ENCODE measurements at regions not wholly inside any gene's neighbourhood (a gene's known extent, or its start where the extent isn't known, plus 50 kb on each side); places are given as distances from the start of the nearest gene placed in this dataset.
"Not testable (repeated sequence)": the region's sequence is repeated elsewhere in the genome, so short reads cannot be mapped to it uniquely, and the experiment has no call there.

GRCh38 chr15:20302141-20303069 is 239.2 kb downstream of the GOLGA6L6 start:
- DNase-seq (ENCODE audit: low read depth, low spot score); H3K36me3 ChIP-seq (ENCODE audit: control insufficient read depth, insufficient read depth, low read length); H3K4me3 ChIP-seq (ENCODE audit: low read depth in 2 of 2, low read length in 2 of 2); CTCF ChIA-PET; ATAC-seq; intact Hi-C loops (cut with micrococcal nuclease; ENCODE audit: unreplicated experiment); H3K4me1 ChIP-seq (ENCODE audit: control insufficient read depth, insufficient read depth, low read length); H3K27me3 ChIP-seq (ENCODE audit: control insufficient read depth, insufficient read depth, low read length); in situ Hi-C loops (cut with HindIII; ENCODE audit: low pct_unique_long_range_greater_than_20kb, low sequenced_read_pairs); POLR2A ChIA-PET; H3K27ac ChIP-seq (ENCODE audit: low read length); BruUV-seq (replicated peaks); H3K9me3 ChIP-seq (ENCODE audit: control insufficient read depth, insufficient read depth, low read depth, low read length): not testable (repeated sequence)

DNA sequence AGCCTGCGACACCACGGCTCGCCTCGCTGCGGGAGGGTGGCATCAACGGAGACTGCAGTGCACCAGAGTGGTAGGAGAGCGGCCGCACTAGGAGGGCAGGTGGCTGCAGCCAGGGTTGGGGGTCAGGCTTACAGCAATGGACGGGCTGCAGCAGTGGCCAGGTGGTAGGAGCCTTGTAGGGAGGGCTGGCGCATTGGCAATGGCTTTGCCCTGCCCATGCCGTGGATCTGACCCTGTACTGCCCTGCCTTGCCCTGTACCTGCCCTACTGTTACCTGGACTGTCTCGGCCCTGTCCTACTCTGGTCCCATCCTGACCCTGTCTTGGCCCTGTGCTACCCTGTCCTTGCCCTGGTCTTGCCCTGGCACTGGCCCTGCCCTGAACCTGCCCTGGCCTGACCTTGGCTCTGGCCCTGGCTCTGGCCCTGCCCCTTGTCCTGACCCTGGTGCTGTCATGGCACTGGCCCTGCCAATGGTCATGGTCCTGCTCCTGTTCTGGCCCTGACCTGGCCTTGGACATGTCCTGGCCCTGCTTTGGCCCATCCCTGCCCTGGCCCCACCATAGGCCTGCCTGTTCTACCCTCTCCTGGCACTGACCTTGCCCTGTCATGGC is 240.0 kb downstream of the GOLGA6L6 start:
- H3K4me1 ChIP-seq (ENCODE audit: control insufficient read depth, insufficient read depth, low read length); H3K9me3 ChIP-seq (ENCODE audit: control insufficient read depth, insufficient read depth, low read depth, low read length); H3K36me3 ChIP-seq (ENCODE audit: control insufficient read depth, insufficient read depth, low read length); H3K27me3 ChIP-seq (ENCODE audit: control insufficient read depth, insufficient read depth, low read length); CTCF ChIA-PET; H3K27ac ChIP-seq (ENCODE audit: low read length); in situ Hi-C loops (cut with HindIII; ENCODE audit: low pct_unique_long_range_greater_than_20kb, low sequenced_read_pairs); intact Hi-C loops (cut with micrococcal nuclease; ENCODE audit: unreplicated experiment); POLR2A ChIA-PET; ATAC-seq; DNase-seq (ENCODE audit: low read depth, low spot score); BruUV-seq (replicated peaks); H3K4me3 ChIP-seq (ENCODE audit: low read depth in 2 of 2, low read length in 2 of 2): not testable (repeated sequence)

DNA sequence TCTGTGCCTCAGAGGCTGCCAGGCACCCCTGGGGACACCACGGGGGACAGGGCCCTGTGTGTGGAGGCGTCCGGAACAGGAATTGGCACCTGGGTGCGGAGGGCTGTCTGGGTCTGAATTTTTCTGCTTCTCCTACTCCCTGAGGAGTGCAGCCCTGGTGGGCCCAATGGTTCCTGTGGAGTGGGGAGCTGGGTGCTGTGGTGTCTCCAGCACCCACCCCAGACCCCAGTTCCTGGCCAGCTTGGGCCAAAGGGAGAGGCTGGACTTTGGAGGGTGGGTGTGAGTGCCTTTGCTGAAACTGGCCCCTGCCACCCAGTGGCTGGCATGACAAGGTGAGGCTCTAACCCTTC is 240.6 kb downstream of the GOLGA6L6 start:
- H3K27me3 ChIP-seq (ENCODE audit: control insufficient read depth, insufficient read depth, low read length); H3K27ac ChIP-seq (ENCODE audit: low read length); H3K4me3 ChIP-seq (ENCODE audit: low read depth in 2 of 2, low read length in 2 of 2); CTCF ChIA-PET; DNase-seq (ENCODE audit: low read depth, low spot score); ATAC-seq; H3K36me3 ChIP-seq (ENCODE audit: control insufficient read depth, insufficient read depth, low read length); BruUV-seq (replicated peaks); H3K4me1 ChIP-seq (ENCODE audit: control insufficient read depth, insufficient read depth, low read length); intact Hi-C loops (cut with micrococcal nuclease; ENCODE audit: unreplicated experiment); POLR2A ChIA-PET; H3K9me3 ChIP-seq (ENCODE audit: control insufficient read depth, insufficient read depth, low read depth, low read length); in situ Hi-C loops (cut with HindIII; ENCODE audit: low pct_unique_long_range_greater_than_20kb, low sequenced_read_pairs): not testable (repeated sequence)

DNA sequence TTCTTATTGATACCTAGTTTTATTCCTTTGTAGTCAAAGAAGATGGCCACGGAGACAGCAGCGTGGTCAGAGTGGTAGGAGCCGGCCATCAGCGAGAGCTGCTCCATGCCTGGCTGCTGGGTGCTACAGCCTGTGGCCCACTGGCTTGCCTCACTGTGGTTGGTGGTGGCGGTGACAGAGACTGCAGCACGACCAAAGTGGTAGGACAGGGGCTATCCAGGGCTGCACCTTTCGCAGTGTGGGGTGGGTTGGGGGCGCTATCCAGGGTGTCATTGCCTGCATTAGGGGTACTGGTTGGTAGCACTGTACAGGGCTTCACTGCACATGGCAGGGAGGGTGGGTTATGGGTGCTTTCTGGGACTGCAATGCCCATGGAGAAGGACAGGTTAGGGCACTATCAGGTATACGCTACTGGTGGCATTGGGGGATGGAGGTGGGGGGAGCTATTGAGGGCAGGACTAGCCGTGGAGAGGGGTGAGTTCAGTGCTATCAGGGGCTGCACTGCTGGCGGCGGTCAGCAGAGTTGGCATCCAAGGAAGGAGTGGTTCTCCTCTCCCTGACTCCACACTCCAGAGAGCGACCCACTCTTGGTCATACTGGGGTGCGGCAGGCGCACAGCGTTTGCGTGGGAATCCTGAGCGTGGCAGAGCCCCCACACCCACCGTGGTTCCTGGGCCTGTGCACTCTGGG is 241.1 kb downstream of the GOLGA6L6 start:
- H3K27ac ChIP-seq (ENCODE audit: low read length); BruUV-seq (replicated peaks); CTCF ChIA-PET; intact Hi-C loops (cut with micrococcal nuclease; ENCODE audit: unreplicated experiment); H3K4me3 ChIP-seq (ENCODE audit: low read depth in 2 of 2, low read length in 2 of 2); in situ Hi-C loops (cut with HindIII; ENCODE audit: low pct_unique_long_range_greater_than_20kb, low sequenced_read_pairs); POLR2A ChIA-PET; H3K27me3 ChIP-seq (ENCODE audit: control insufficient read depth, insufficient read depth, low read length); DNase-seq (ENCODE audit: low read depth, low spot score); H3K4me1 ChIP-seq (ENCODE audit: control insufficient read depth, insufficient read depth, low read length); H3K36me3 ChIP-seq (ENCODE audit: control insufficient read depth, insufficient read depth, low read length); ATAC-seq; H3K9me3 ChIP-seq (ENCODE audit: control insufficient read depth, insufficient read depth, low read depth, low read length): not testable (repeated sequence)

DNA sequence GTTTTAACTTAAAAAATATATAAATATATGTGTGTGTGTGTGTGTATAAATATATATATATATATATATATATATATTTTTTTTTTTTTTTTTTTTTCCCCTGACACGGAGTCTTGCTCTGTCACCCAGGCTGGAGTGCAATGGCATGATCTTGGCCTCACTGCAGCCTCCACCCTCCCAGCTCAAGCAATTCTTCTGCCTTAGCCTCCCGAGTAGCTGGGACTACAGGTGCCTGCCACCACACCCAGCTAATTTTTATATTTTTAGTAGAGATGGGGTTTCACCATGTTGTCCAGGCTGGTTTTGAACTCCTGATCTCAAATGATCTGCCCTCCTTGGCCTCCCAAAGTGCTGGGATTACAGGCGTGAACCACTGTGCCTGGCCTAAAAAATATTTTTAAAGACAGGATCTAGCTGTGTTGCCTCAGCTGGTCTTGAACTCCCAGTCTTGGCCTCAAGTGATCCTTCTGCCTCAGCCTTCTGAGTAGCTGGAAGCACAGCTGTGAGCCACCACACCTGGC is 243.9 kb downstream of the GOLGA6L6 start:
- POLR2A ChIA-PET; H3K4me3 ChIP-seq (ENCODE audit: low read depth in 2 of 2, low read length in 2 of 2); DNase-seq (ENCODE audit: low read depth, low spot score); in situ Hi-C loops (cut with HindIII; ENCODE audit: low pct_unique_long_range_greater_than_20kb, low sequenced_read_pairs); intact Hi-C loops (cut with micrococcal nuclease; ENCODE audit: unreplicated experiment); H3K36me3 ChIP-seq (ENCODE audit: control insufficient read depth, insufficient read depth, low read length); H3K9me3 ChIP-seq (ENCODE audit: control insufficient read depth, insufficient read depth, low read depth, low read length); BruUV-seq (replicated peaks); CTCF ChIA-PET; H3K27me3 ChIP-seq (ENCODE audit: control insufficient read depth, insufficient read depth, low read length); ATAC-seq; H3K27ac ChIP-seq (ENCODE audit: low read length); H3K4me1 ChIP-seq (ENCODE audit: control insufficient read depth, insufficient read depth, low read length): not testable (repeated sequence)

- H3K27ac ChIP-seq (ENCODE audit: low read length); intact Hi-C loops (cut with micrococcal nuclease; ENCODE audit: unreplicated experiment); H3K27me3 ChIP-seq (ENCODE audit: control insufficient read depth, insufficient read depth, low read length); H3K36me3 ChIP-seq (ENCODE audit: control insufficient read depth, insufficient read depth, low read length); DNase-seq (ENCODE audit: low read depth, low spot score); BruUV-seq (replicated peaks); ATAC-seq; POLR2A ChIA-PET; H3K4me3 ChIP-seq (ENCODE audit: low read depth in 2 of 2, low read length in 2 of 2); H3K9me3 ChIP-seq (ENCODE audit: control insufficient read depth, insufficient read depth, low read depth, low read length); H3K4me1 ChIP-seq (ENCODE audit: control insufficient read depth, insufficient read depth, low read length); in situ Hi-C loops (cut with HindIII; ENCODE audit: low pct_unique_long_range_greater_than_20kb, low sequenced_read_pairs); CTCF ChIA-PET: not testable (repeated sequence)
Measured at GRCh38 chr15:20296261-20296660, 245.3 kb downstream of the GOLGA6L6 start.

Data from Panc1 (cell line).